HG03095 (cell line): ENCODE measurements at regions not wholly inside any gene's neighbourhood (a gene's known extent, or its start where the extent isn't known, plus 50 kb on each side); places are given as distances from the start of the nearest gene placed in this dataset.
"Not testable (repeated sequence)": the region's sequence is repeated elsewhere in the genome, so short reads cannot be mapped to it uniquely, and the experiment has no call there.

Experiments used
- ATAC-seq: cut with Tn5 transposase; IDR thresholded peaks from one replicate; pipeline ENCODE4 v1.9.1; 2021; ENCODE audit warnings: moderate library complexity; ENCODE audit not compliant: unreplicated experiment

DNA sequence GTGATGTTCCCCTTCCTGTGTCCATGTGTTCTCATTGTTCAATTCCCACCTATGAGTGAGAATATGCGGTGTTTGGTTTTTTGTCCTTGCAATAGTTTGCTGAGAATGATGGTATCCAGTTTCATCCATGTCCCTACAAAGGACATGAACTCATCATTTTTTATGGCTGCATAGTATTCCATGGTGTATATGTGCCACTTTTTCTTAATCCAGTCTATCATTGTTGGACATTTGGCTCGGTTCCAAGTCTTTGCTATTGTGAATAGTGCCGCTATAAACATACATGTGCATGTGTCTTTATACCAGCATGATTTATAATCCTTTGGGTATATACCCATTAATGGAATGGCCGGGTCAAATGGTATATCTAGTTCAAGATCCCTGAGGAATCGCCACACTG, 229.4 kb downstream of the HTR1A start:
- not testable (repeated sequence) for ATAC-seq

DNA sequence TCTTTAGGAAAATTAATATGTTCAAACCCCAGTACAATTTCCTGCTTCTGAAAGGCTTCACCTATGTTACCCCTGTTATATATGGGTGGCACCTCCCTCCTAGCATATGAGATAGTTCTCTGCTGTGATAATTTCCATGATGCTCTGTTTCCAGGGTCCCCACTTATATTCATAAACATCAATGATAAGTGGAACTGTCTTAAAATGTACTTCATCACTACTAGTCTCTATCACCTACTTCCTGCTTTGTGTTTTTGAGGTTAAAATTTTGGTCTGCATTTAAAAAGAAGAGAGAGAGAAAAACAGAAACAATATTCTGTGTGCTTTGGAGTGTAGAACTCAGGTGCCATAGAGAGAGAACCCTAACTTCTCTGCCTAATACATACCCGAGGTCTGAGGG, 234.7 kb downstream of the HTR1A start:
- ATAC-seq: no peak

DNA sequence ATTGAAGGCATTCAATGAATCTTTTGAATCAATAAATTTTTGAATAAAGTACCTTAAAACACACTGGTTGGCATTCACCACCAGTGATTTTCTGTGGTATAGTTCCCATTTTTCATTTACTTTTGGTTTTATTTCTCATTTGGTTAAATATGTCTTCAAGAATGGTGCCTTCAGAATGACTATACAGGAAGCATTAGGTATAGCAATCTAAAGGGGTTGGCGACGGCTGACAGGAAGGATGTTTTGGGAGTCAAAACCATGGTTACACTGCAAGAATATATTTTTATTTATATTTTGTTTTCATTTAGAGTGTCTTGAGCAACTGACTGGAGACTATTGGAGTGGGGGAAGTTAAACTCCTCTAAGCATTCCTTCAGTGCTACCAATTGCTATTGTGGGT, 235.7 kb downstream of the HTR1A start:
- ATAC-seq: peak; percentile 68

DNA sequence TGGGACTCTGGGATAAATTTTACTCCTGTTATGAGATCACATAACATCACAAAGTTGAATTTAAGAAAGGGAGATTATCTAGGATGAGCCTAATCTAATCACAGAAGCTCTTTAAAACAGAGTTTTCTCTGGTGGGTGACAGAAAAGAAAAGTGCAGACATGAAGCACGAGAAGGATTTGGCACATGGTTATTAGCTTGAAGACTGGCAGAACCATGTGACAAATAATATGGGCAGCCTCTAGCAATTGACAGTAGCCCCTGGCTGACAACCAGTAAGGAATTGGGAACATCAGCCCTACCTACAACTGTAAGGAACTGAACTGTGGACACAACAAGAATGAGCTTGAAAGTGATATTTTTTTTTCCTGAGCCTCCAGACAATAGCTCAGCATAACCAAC, 243.1 kb downstream of the HTR1A start:
- ATAC-seq: no peak

DNA sequence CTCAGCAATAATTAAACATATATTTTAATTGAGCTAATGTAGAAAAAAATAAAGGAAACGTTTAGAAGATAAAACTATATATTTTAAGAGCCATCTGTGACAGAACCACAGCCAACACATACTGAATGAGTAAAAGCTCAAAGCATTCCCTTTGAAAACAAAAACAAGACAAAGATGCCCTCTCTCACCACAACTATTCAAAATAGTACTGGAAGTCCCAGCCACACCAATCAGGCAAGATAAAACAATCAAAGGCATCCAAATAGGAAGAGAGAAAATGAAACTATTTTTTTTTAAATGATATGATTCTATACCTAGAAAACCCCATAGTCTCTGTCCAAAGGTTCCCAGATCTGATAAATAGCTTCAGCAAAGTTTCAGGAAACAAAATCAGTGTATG, 262.0 kb downstream of the HTR1A start:
- ATAC-seq: no peak

DNA sequence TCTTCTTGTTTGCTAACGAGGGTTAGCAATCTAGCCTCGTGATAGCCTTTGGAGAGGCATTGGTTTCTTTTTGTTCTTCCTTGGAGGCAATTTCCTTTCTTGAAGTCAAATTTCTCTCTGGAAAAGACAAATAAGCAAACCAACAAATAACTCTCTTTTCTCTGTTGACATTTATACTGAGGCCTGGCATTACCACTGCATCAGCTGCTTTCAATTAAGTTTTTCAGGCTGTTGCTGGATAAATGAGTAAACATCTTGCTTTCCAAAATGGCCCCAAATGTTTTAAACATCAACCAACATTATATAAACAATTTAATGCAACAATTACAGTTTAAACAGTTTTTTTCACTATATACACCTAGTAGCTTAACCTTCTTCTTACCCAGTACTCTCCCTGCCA, 264.4 kb downstream of the HTR1A start:
- no peak for ATAC-seq

DNA sequence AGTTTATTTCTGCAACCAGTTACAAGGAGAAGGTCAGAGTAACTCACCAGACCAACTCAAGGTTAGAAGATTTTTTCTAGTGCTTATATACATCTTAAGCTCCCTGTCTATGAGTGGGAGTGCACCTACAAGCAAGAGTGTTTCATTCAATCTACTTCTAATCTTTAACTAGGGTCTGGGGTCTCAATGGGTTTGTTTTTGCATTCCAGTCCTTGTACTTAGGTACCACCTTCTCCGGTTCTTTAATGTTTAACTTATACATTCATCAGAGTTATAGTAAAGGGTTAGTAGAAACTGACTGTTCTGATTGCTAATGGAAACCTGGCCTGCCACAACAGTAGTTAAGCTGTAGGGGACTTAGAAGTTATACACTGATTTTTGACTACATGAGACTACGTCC, 271.7 kb downstream of the HTR1A start:
- no peak for ATAC-seq

DNA sequence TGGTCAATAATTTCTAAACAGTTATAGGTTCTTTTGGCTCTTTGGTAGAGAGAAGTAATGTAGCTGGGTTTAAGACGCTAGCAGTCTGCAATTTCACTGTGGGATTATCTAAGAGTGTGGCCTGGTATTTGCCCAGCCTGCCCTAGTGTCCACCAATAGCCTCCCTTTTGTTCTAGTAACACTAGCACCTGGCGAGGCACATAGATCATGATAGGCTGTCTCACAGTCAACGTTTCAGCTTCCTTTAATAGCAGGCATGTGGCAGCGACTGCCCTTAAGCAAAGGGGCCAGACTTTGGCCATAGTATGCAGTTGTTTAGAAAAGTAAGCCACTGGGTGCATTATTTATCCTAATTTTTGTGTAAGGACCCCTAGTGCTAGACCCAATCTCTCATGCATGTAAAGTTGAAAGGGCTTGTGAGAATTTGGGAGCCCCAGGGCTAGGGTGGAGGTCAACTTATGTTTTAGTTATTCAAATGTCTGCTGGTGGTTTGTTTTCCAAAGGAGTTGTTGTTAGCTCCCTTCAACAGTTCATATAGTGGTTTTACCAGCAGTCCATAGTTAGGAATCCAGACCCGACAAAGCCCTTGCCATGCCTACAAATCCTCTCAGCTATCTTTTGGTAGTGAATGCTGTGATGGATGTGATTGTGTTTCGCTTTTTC, 274.3 kb downstream of the HTR1A start:
- ATAC-seq: no peak

DNA sequence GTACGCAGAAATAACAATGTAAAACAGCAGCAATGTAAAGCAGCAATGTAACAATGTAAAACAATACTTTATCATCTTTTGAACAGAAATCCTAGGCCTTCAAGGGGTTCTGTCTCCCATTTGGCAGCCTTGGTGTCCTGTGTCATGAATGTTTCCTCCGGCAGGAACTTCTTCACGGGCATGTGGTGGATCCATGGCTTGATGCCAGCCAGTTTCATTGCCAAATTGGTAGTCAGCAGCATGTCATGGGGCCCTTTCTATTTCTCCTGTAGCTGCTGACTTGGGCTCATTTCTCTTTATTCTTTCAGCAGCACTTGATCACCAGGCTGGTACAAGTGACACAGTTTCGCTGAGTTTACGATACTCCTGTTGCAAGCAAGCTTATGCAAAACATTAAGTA, 275.3 kb downstream of the HTR1A start:
- no peak for ATAC-seq

DNA sequence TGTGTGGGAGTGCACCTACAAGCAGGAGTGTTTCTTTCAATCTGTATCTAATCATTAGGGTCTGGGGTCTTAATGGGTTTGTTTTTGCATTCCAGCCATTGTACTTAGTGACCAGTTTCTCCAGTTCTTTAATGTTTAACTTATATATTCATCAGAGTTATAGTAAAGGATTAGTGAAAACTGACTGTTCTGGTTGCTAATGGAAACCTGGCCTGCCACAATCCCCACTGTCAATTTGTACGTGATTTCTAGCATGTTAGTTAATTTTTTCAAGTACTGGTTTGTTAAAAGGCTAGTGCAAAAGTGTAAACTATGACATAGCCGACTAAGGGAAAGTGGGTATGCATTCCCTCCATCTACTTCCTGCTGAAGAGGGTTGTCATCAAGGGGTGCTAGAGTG, 276.1 kb downstream of the HTR1A start:
- no peak for ATAC-seq

DNA sequence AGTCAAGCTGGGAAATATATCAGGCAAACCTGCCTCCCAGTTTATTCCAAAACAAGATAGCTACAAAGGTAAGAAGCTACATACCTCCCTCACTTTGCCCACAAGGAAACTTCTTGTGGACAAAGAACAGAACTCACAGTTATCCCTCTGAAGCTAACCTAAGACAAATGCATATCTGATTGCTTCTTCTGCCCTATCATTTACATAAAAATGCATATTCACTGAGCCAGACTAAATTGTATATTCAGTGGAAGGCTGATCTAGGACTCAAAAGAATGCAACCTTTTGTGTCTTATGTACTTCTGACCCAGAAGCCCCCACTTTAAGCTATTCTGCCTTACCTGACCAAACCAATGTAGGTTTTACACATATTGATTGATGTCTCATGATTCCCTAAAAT, 276.8 kb downstream of the HTR1A start:
- ATAC-seq: no peak

DNA sequence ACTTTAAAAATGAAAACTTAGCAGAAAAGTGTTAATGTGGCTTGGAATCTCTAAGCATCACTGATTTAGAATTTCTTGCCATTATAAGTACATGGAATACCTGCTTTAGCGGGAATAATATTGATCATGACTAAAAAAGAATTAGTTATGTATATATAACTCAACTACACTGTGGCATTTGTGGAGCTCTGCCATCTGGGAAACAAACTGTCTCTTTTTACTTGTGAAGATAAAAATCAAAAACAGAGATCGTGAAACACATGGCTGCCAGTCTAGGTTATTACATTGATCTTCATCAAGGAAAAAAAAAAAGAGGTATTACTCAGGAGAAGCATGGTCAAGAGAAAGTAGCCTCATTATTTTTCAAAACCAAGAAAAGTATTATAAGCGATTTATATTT, 287.4 kb downstream of the HTR1A start:
- no peak for ATAC-seq

DNA sequence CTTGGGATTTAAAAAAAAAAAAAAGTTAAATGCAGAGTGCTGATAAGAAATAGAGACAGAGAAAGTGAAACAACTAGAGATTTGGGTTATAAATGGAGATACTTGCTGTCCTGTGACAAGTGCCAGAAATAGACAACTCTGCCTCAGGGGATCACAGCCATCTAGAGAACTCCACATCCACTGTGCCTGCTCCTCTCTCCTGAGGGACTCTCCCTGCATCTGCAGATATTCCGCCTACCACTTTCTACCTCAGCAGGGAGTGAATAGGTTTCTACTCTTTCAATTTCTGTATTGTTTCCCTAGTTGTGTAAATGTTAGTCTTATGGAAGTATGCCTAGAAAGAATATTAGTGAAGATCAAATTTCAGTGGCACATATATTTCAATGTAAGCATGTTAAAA, 307.2 kb downstream of the HTR1A start:
- ATAC-seq: no peak

DNA sequence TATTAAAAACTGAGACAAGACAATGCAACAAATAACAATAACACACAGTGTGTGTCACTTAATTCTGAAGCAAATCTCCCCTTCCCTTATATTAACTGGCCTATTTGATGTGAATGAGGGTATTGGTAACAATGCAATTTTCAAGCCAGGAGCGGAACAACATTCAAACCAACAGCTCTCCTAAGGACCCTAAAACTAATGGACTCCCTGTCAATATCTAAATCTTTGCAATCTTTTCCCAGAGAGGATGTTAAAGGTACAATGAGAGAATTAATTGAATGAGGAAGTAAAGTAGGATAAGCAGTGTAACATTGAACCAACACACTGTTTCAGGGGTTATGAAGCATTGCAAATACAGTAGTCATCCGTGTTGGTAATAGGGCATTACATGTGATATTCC, 311.7 kb downstream of the HTR1A start:
- ATAC-seq: no peak

DNA sequence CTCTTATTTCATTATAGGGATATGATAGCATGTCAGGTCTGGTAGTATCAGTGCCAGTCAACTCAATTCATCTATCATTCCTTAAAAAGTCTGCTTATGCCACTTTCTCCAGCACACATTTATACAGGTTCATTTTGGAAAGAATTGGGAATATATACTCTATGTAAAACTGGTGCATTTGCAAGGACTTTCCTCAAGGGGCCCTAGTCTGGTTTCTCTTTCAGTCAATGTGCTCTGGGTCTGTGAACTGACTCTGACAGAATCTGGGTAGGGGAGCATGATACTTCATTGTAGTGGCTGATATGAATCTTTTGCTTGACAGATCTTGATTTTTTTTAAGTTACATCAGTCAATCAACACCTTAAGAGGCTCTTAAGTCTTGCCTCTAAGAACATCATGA, 313.9 kb downstream of the HTR1A start:
- no peak for ATAC-seq

DNA sequence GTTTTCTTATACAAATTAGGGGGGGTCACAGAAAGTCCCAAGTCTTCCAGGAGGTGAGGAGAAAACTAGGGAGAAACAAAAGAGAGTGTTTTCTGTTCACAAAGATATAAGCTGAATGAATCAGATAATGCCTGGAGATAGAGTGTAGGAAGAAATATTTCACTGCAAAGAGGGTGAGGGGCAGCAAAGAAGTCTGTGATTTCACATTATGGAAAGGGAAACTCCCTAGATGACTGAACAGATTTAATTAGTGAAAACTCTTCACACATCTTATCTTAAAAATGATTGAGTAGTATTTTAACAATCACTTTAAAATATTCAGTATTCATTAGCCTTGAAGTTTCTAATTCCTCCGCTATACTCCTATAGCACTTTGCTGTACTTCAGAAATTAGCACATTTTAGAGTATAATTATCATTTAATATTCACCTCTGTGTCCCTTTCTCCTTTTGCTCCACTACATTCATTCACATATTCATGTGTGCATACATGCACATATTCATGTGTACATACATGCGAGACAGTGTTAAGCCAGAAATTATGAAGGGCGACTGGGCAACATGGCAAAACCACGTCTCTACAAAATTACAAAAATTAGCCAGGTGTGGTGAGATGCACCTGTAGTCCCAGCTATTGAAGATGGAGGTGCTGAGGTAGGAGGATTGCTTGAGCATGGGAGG, 332.2 kb downstream of the HTR1A start:
- ATAC-seq: no peak

DNA sequence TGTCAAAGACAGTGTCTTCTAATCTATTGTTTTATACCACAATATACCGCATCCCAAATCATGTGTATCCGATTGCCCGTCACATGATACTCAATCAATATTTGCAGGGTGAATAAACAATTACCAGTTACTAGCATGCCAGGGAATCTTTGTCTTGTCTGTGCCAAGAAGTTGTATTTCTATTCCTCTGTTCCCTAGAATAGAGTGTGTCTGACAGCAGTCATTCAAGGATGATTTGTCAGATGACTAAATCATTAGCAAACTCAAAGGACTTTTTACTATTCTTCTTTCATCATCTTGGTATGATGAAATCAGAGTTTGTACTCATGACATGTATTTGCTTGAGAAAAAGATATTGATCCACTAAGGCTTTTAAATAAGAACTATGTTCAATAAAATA, 348.8 kb downstream of the HTR1A start:
- ATAC-seq: no peak

DNA sequence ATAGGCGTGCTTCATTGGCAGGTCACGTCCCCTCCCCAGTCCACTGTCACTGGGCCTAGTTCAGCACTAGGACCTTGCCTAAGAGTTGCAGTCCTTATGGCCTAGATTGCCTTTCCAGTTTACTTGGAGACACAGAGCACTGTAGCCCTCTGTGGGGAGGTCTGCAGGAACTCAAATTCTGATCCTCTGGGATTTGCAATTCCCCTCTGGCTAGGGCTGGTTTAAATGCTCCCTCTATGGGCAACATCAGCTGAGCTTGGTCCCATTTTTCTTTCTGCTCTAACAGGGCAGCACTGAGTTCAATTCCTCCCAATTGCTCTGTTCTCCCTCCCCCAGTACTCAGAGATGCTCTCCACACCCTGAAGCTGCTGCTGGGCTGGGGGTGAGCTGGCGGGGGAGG, 358.2 kb downstream of the HTR1A start:
- no peak for ATAC-seq

DNA sequence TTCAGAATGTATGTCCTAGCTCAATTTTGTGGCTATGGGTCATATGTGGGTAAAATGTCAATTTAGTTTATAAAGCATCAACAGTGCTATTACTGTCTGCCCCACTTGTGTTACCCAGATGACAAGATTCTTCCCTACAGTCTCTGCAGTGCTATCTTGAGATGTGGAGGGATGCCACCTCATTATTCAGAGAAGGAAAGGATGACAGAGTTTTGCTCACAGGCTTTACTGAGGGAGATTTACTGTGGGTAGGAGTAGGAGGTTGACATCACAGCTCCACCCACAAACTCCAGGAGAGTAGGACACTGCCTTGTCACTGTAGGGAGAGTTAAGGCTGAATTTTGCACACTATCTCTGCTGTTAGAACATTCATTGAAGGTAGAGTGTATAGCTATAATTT, 359.3 kb downstream of the HTR1A start:
- ATAC-seq: no peak

DNA sequence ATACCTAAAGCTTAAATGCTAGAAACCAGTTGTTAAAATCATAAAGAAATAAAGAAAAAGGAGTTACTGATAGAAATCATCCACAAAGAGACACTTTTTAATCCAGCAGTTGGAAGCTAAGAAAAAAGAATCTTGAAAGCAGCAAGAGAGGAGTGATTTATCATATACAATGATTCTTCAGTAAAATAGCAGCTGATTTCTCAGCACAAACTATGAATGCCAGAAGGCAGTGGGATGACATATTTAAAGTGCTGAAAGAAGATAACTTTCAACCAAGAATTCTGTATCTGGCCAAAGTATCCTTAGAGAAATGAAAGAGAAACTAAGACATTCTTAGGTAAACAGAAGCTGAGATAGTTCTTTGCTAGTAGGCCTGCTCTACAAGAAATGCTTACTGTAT, 366.0 kb downstream of the HTR1A start:
- no peak for ATAC-seq

DNA sequence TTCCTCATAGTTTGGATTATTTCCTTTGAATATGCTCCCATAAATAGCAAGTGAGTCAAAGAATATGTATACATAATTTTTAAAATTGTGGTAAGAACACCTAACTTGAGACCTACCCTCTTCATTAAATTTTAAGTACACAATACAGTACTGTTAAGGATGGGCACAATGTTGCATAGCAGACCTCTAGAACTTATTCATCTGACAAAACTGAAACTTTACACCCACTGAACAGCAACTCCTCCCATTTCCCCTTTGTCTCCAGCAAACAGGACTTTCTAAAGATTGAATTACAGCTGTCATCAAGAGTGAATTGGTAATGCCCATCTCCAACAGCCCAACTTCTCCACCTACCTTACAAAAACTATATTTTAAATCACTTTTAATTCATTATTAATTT, 388.9 kb downstream of the HTR1A start:
- no peak for ATAC-seq

DNA sequence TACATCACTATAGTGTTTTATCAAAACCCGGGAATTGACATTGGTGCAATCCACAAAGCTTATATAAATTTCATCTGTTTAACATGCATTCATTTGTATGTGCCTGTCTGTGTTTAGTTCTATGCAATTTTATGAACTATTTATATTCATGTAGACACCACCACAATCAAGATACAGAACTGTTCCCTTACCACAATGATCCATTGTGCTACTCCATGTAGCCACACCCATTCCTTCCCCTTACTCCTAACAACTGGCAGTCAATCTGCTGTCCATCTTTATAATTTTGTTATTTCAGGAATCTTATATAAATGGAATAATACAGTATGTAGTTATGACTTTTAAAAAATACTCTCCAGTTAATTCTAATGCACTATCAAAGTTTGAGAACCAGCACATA, 389.5 kb downstream of the HTR1A start:
- ATAC-seq: no peak

DNA sequence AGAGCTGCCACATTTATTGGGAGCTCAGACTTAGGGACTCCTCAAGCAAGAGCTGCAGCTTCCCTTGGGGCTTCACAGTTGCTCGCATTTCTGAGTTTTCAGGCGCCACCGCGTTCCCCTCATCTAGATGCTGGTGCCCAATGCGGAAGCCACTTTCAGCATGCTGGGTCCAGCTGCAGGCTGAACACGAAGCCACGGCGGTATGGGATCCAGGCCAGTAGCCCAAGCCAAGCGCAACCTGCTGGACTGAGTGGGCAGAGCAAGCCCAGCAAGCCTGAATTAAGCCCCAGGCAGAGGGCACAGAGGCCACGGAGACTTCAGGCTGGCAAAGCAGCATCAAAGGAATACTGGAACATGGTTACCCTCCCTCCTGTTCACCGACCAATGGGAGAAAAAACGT, 391.5 kb downstream of the HTR1A start:
- no peak for ATAC-seq
